Endothelial cell of umbilical vein (primary cell): ENCODE measurements at regions not wholly inside any gene's neighbourhood (a gene's known extent, or its start where the extent isn't known, plus 50 kb on each side); places are given as distances from the start of the nearest gene placed in this dataset.

Experiments
- EZH2 ChIP-seq: IDR thresholded peaks from 2 replicates; pipeline ENCODE4 v1.6.1; 2012; ENCODE audit warnings: borderline replicate concordance, low read depth, mild to moderate bottlenecking, moderate library complexity, low read length, inconsistent platforms; ENCODE audit not compliant: severe bottlenecking
- FOS ChIP-seq: IDR thresholded peaks from 2 replicates; pipeline ENCODE4 v1.6.1; 2011; ENCODE audit warnings: mild to moderate bottlenecking, low read length, moderate library complexity, borderline replicate concordance; ENCODE audit not compliant: insufficient read depth
- JUN ChIP-seq: IDR thresholded peaks from 2 replicates; pipeline ENCODE4 v1.6.1; 2011; ENCODE audit warnings: borderline replicate concordance, low read depth; ENCODE audit not compliant: insufficient read length, insufficient read depth
- MAX ChIP-seq: IDR thresholded peaks from 2 replicates; pipeline ENCODE4 v1.6.1; 2011; ENCODE audit not compliant: insufficient read depth, insufficient read length
- POLR2A ChIP-seq: IDR thresholded peaks from 2 replicates; pipeline ENCODE4 v1.6.1; 2012; ENCODE audit warnings: low read depth, mild to moderate bottlenecking, control low read depth, low read length
- POLR2AphosphoS5 ChIP-seq: IDR thresholded peaks from 2 replicates; pipeline ENCODE4 v1.6.1; 2012; ENCODE audit warnings: low read depth, mild to moderate bottlenecking, control low read depth, low read length, moderate library complexity; ENCODE audit not compliant: insufficient read depth
- TF ChIP-seq, protein P1 (sequence below), 2 donors: IDR thresholded peaks; 1 replicate in 1 of 2; 2 replicates in 1 of 2; pipeline ENCODE4 v1.5.1; 2011; ENCODE audit warnings: low read length in 2 of 2, mild to moderate bottlenecking in 2 of 2, moderate library complexity in 2 of 2, control low read depth in 1 of 2, inconsistent platforms in 1 of 2, low read depth in 1 of 2; ENCODE audit not compliant: insufficient read depth in 1 of 2; ENCODE audit errors: extremely low read depth in 1 of 2

DNA sequence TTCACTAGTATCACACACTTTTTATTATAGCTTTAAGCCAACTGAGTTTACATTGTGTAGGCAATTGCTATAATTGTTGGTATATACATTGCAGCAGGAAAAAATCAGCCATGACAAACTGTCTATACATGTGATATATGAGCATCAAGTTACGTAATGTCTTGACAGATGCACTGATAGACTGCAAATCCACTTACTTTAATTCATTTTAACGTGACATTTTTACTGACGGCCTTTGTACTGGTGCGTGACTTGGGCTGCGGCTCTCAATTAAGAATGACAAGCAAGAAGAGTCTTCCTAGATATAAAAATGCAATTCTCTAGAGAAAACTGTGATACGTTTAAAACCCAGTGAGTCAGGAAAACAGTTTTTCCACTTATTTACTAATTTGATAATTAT lies 143.8 kb downstream of the ACTRT1 start:
- TF ChIP-seq EZH2, result no peak
- TF ChIP-seq, protein P1, sequence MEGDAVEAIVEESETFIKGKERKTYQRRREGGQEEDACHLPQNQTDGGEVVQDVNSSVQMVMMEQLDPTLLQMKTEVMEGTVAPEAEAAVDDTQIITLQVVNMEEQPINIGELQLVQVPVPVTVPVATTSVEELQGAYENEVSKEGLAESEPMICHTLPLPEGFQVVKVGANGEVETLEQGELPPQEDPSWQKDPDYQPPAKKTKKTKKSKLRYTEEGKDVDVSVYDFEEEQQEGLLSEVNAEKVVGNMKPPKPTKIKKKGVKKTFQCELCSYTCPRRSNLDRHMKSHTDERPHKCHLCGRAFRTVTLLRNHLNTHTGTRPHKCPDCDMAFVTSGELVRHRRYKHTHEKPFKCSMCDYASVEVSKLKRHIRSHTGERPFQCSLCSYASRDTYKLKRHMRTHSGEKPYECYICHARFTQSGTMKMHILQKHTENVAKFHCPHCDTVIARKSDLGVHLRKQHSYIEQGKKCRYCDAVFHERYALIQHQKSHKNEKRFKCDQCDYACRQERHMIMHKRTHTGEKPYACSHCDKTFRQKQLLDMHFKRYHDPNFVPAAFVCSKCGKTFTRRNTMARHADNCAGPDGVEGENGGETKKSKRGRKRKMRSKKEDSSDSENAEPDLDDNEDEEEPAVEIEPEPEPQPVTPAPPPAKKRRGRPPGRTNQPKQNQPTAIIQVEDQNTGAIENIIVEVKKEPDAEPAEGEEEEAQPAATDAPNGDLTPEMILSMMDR (IDR thresholded peaks at IDR 0.05; ENCODE audit: extremely low read depth in 1 of 2, insufficient read depth in 1 of 2, low read depth in 1 of 2, low read length in 2 of 2), result no peak
- TF ChIP-seq POLR2AphosphoS5, result no peak
- no peak for TF ChIP-seq JUN
- no peak for TF ChIP-seq MAX
- no peak for TF ChIP-seq POLR2A
- TF ChIP-seq FOS, result no peak
